Kidney (tissue), 13 donors: ENCODE measurements at regions not wholly inside any gene's neighbourhood (a gene's known extent, or its start where the extent isn't known, plus 50 kb on each side); places are given as distances from the start of the nearest gene placed in this dataset.

Experiments used
- DNase-seq, 5 donors: peaks; one replicate each; pipeline ENCODE4 v3.0.0-alpha.2; 2013 to 2020
- FAIRE-seq: peaks from 2 replicates; lab custom pipeline; 2012; peaks lifted over from hg19 to GRCh38; lab: Jason Lieb, UNC
- H3K27ac ChIP-seq, 2 donors: one replicate each; pipeline ENCODE4 v1.7.0; 2013; ENCODE audit warnings: low read depth in 2 of 2, low read length in 2 of 2, inconsistent platforms in 1 of 2
- H3K27me3 ChIP-seq: one replicate; pipeline ENCODE4 v1.7.1; 2013; ENCODE audit warnings: low read length, inconsistent platforms; ENCODE audit not compliant: control insufficient read depth, insufficient read depth
- H3K36me3 ChIP-seq, 3 donors: one replicate each; pipeline versions ENCODE4 v1.7.0 to v1.7.1; 2013; ENCODE audit warnings: low read length in 3 of 3, control low read depth in 1 of 3, inconsistent platforms in 1 of 3; ENCODE audit not compliant: insufficient read depth in 3 of 3, control insufficient read depth in 2 of 3
- H3K4me1 ChIP-seq, 3 donors: one replicate each; pipeline versions ENCODE4 v1.7.0 to v1.7.1; 2013; ENCODE audit warnings: low read length in 3 of 3, inconsistent platforms in 1 of 3, low read depth in 1 of 3; ENCODE audit not compliant: control insufficient read depth in 2 of 3, insufficient read depth in 2 of 3
- H3K4me3 ChIP-seq, 3 donors: one replicate each; pipeline versions ENCODE4 v1.7.0 to v1.8.1; 2013; ENCODE audit warnings: low read length in 3 of 3, control low read depth in 1 of 3, inconsistent platforms in 1 of 3
- H3K9ac ChIP-seq, 3 donors: one replicate each; pipeline versions ENCODE4 v1.7.0 to v1.7.1; 2013; ENCODE audit warnings: low read length in 3 of 3, control low read depth in 1 of 3, inconsistent platforms in 1 of 3
- H3K9me3 ChIP-seq, 3 donors: one replicate each; pipeline versions ENCODE4 v1.7.0 to v1.7.1; 2013; ENCODE audit warnings: low read length in 3 of 3, control low read depth in 1 of 3, inconsistent platforms in 1 of 3; ENCODE audit not compliant: control insufficient read depth in 2 of 3, insufficient read depth in 1 of 3
- intact Hi-C: fragments of 100-400 bp; cut with DNase I; formaldehyde crosslinking; loops from one replicate; pipeline ENCODE4 v1.11.1; 2022
- TF ChIP-seq, protein P1 (sequence below): IDR thresholded peaks from 3 replicates; pipeline ENCODE4 v1.5.1; 2012; ENCODE audit warnings: mild to moderate bottlenecking, moderate library complexity, borderline replicate concordance; ENCODE audit not compliant: insufficient read depth; ENCODE audit errors: extremely low read depth
- donor health status: control.
- donor health status: control.
- donor health status: control.
- donor health status: control.
- donor health status: control.
- donor health status: DM: yes; HTN: yes; CAD: no.
- donor health status: Normal renal cell carcinoma (clear cell type).

DNA sequence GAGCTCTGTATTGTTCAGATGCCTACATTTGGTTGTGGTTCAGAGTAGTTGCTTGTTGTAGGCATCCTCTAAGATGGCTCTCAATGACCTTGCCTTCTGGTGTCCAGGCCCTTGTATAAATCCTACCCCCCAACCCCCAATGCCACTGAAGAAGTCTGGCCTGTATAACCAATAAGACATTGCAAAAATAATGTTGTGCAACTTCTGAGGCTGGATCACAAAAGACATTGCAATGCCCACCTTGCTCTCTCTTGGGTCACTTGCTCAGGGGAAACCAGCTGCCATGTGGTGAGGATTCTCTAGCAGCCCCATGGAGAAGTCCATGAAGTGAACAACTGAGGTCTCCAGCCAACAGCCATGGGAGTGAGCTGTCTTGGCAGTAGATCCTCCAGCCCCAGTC is 234.0 kb upstream of the TBX3 start:
- H3K27ac ChIP-seq, result no peak overlapping the region
- TF ChIP-seq, protein P1, sequence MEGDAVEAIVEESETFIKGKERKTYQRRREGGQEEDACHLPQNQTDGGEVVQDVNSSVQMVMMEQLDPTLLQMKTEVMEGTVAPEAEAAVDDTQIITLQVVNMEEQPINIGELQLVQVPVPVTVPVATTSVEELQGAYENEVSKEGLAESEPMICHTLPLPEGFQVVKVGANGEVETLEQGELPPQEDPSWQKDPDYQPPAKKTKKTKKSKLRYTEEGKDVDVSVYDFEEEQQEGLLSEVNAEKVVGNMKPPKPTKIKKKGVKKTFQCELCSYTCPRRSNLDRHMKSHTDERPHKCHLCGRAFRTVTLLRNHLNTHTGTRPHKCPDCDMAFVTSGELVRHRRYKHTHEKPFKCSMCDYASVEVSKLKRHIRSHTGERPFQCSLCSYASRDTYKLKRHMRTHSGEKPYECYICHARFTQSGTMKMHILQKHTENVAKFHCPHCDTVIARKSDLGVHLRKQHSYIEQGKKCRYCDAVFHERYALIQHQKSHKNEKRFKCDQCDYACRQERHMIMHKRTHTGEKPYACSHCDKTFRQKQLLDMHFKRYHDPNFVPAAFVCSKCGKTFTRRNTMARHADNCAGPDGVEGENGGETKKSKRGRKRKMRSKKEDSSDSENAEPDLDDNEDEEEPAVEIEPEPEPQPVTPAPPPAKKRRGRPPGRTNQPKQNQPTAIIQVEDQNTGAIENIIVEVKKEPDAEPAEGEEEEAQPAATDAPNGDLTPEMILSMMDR, result no peak
- no peaks in the 10 kb centered on the region for H3K36me3 ChIP-seq
- no peak overlapping the region for H3K4me3 ChIP-seq
- H3K9me3 ChIP-seq, result peaks cover 0 to 10% (median 0%) of the 10 kb centered on the region in 3 donors
- no peaks in the 10 kb centered on the region for H3K27me3 ChIP-seq
- FAIRE-seq (no peak), DNase-seq (no peak)
- H3K9ac ChIP-seq, result no peak overlapping the region
- intact Hi-C loops, result no loop called here
- no peaks in the 10 kb centered on the region for H3K4me1 ChIP-seq

DNA sequence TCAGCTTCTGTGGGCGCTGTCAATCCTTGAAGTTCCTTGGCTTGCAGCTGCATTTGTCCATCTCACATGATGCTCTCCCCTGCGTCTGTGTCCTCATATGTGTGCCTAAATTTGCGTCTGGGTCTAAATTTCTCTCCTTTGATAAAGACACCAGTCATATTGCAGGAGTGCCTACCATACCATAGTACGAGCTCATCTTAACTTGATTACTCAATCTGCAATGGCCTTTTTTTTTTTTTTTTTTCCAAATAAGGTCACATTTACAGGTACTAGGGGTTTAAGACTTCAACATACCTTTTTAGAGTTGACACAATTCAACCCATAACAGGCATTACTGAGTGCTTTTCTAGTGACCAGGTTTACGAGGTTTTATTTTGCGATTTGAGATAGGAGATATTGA is 233.3 kb upstream of the TBX3 start:
- DNase-seq (no peak), FAIRE-seq (no peak)
- intact Hi-C loops, result no loop called here
- TF ChIP-seq, protein P1, result no peak
- no peaks in the 10 kb centered on the region for H3K27me3 ChIP-seq
- H3K4me3 ChIP-seq, result no peak overlapping the region
- H3K9ac ChIP-seq, result no peak overlapping the region
- H3K36me3 ChIP-seq, result no peaks in the 10 kb centered on the region
- H3K9me3 ChIP-seq, result peaks cover 0 to 13% (median 0%) of the 10 kb centered on the region in 3 donors
- no peaks in the 10 kb centered on the region for H3K4me1 ChIP-seq
- no peak overlapping the region for H3K27ac ChIP-seq

DNA sequence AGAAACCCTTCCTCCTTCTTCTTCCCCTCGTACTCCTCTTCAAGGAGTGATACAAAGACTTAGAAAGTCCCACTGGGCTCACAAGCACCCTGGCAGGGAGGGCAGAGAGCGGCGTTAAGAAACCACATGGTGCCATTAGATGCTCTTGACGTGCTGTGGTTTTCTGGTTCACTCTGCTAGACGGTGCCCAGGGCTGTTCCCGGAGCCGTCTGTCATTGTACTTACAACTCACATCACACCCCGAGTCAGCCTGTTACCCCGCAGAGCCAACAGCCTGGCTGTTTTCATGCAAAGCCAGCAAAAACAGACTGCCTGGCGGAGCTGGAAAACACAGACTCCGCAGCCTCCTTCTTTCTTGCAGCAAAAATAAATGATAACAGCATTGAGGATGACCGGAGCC is 232.6 kb upstream of the TBX3 start:
- intact Hi-C loops, result no loop called here
- Histone ChIP-seq H3K9ac (no peak overlapping the region), H3K4me1 (no peaks in the 10 kb centered on the region), H3K36me3 (no peaks in the 10 kb centered on the region), H3K27ac (no peak overlapping the region), H3K4me3 (no peak overlapping the region), H3K9me3 (peaks cover 0 to 9% (median 0%) of the 10 kb centered on the region in 3 donors), H3K27me3 (no peaks in the 10 kb centered on the region)
- FAIRE-seq (no peak), DNase-seq (no peak)
- TF ChIP-seq, protein P1, result no peak

DNA sequence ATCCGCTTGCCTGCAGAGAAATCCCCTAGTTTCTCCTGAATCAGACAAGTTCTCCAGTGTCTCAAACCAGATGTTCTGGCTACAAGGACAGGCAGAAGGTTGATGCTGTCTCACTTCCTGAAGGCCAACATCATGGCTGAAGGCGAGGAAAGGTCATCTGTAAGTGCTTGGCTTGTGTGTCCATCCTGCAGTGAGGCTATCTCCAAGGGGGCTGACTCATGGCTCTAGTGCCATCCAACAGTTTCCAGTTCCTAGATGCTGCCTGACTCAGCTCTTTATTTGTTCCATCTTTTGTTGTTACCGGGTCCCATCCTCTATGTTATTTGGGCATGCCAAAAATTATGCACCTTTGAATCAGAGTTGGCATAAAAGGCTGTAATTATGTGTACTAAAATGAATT is 232.1 kb upstream of the TBX3 start:
- H3K27me3 ChIP-seq, result no peaks in the 10 kb centered on the region
- intact Hi-C loops, result no loop called here
- TF ChIP-seq, protein P1, result no peak
- H3K4me3 ChIP-seq, result no peak overlapping the region
- H3K36me3 ChIP-seq, result no peaks in the 10 kb centered on the region
- H3K9ac ChIP-seq, result no peak overlapping the region
- H3K4me1 ChIP-seq, result no peaks in the 10 kb centered on the region
- DNase-seq, result no peak
- FAIRE-seq, result no peak
- H3K27ac ChIP-seq, result no peak overlapping the region
- peaks cover 0 to 9% (median 0%) of the 10 kb centered on the region in 3 donors for H3K9me3 ChIP-seq
